ENCODE measurements at regions not wholly inside any gene's neighbourhood (a gene's known extent, or its start where the extent isn't known, plus 50 kb on each side); places are given as distances from the start of the nearest gene placed in this dataset.

GRCh38 chr16:26969589-26970231, 97.0 kb upstream of the C16orf82 start (continued):
- TF ChIP-seq ZNF407 (IDR thresholded peaks at IDR 0.05; ENCODE audit: low read depth) (no peak), ZNF785 (CRISPR knock-in tag; IDR thresholded peaks at IDR 0.05) (no peak), KDM1A (IDR thresholded peaks at IDR 0.05) (no peak), ZBTB11 (CRISPR knock-in tag; IDR thresholded peaks at IDR 0.05) (peak in 1 of 3 experiments; percentile 85; a peak in 2 of 6 replicates), ZNF740 (CRISPR knock-in tag; IDR thresholded peaks at IDR 0.05) (no peak), ZNF740 (tag; IDR thresholded peaks at IDR 0.05) (peak in 1 of 2 experiments; percentile 97; a peak in 2 of 4 replicates), ZBTB26 (CRISPR knock-in tag; IDR thresholded peaks at IDR 0.05) (peak; percentile 89; the same call in 1 of the 2 replicates), ZNF277 (CRISPR knock-in tag; IDR thresholded peaks at IDR 0.05; ENCODE audit: borderline replicate concordance) (no peak), E2F1 (CRISPR knock-in tag; IDR thresholded peaks at IDR 0.05) (no peak)
